HepG2 (cell line): ENCODE measurements at regions not wholly inside any gene's neighbourhood (a gene's known extent, or its start where the extent isn't known, plus 50 kb on each side); places are given as distances from the start of the nearest gene placed in this dataset.

Experiments used
- ATAC-seq: fragments of 200-7000 bp; cut with Tn5 transposase; 3 replicates; pipeline ENCODE4 v1.9.1; 2020; ENCODE audit warnings: mild to moderate bottlenecking, moderate library complexity
- BruUV-seq: library from RNA; stranded (reverse); fragments of 400-500 nt; replicated peaks from 2 replicates; lab custom pipeline; 2021; lab: Mats Ljungman, UMichigan
- CTCF ChIA-PET: fragments of 300-600 bp; formaldehyde crosslinking; extraction: SDS; loops from one replicate; lab custom pipeline; 2021; ENCODE audit warnings: low total read pairs, inconsistent platforms, low intra/inter-chr PET ratio; lab: Yijun Ruan, JAX
- POLR2A ChIA-PET: fragments of 350-600 bp; sonication (Branson Sonifier 250); formaldehyde crosslinking; loops from one replicate; lab custom pipeline; 2020; ENCODE audit warnings: antibody characterized with exemption, inconsistent platforms; lab: Yijun Ruan, JAX
- DNase-seq: peaks from one replicate; pipeline ENCODE4 v3.0.0-alpha.2; 2015; ENCODE audit warnings: low spot score
- FAIRE-seq: peaks from 3 replicates; lab custom pipeline; 2011; peaks lifted over from hg19 to GRCh38; lab: Jason Lieb, UNC
- H2AFZ ChIP-seq: one replicate; pipeline ENCODE4 v1.6.1; 2011; ENCODE audit warnings: low read length, inconsistent platforms
- H3K27ac ChIP-seq: fragments of 300-600 bp; 3 replicates; pipeline ENCODE4 v1.8.0; 2011; ENCODE audit warnings: mixed run types, mild to moderate bottlenecking, mixed read lengths, low read length, inconsistent platforms; ENCODE audit not compliant: insufficient read depth; ENCODE audit errors: extremely low read length
- H3K27me3 ChIP-seq, 2 experiments: fragments of 200-600 bp in 1 of 2; 2 replicates in 1 of 2; 3 replicates in 1 of 2; pipeline versions ENCODE4 v1.6.0 to v1.8.0; 2011; ENCODE audit warnings: low read length in 2 of 2, mild to moderate bottlenecking in 2 of 2, moderate library complexity in 2 of 2, inconsistent platforms in 1 of 2; ENCODE audit not compliant: insufficient read depth in 2 of 2, control insufficient read depth in 1 of 2
- H3K36me3 ChIP-seq, 2 experiments: fragments of 200-600 bp in 1 of 2; replicated peaks in 1 of 2; 2 replicates in 1 of 2; 3 replicates in 1 of 2; pipeline versions ENCODE4 v1.5.1 to v1.8.0; 2011; ENCODE audit warnings: low read length in 2 of 2, inconsistent platforms in 1 of 2; ENCODE audit not compliant: insufficient read depth in 2 of 2, control insufficient read depth in 1 of 2
- H3K4me1 ChIP-seq: 2 replicates; pipeline ENCODE4 v1.5.1; 2012; ENCODE audit warnings: low read length, inconsistent platforms; ENCODE audit not compliant: insufficient read depth
- H3K4me2 ChIP-seq: 2 replicates; pipeline ENCODE4 v1.6.0; 2011; ENCODE audit warnings: low read depth, low read length, inconsistent platforms
- H3K4me3 ChIP-seq, 3 experiments: fragments of 200-600 bp in 1 of 3; sonication (generic), shearing (Covaris generic) in 1 of 3; replicated peaks in 1 of 3; 2 replicates each; pipeline ENCODE4 v1.5.1; 2011 to 2016; ENCODE audit warnings: low read length in 3 of 3, inconsistent platforms in 2 of 3, low read depth in 2 of 3, mild to moderate bottlenecking in 2 of 3, control low read depth in 1 of 3, mixed read lengths in 1 of 3; ENCODE audit not compliant: insufficient read depth in 1 of 3
- H3K79me2 ChIP-seq: one replicate; pipeline ENCODE4 v1.6.1; 2011; ENCODE audit warnings: low read length, inconsistent platforms; ENCODE audit not compliant: insufficient read depth
- H3K9ac ChIP-seq: 2 replicates; pipeline ENCODE4 v1.6.0; 2011; ENCODE audit warnings: mild to moderate bottlenecking, low read depth, low read length, inconsistent platforms; ENCODE audit not compliant: insufficient read depth
- H3K9me3 ChIP-seq: 2 replicates; pipeline ENCODE4 v1.5.1; 2012; ENCODE audit warnings: mild to moderate bottlenecking, low read length
- H4K20me1 ChIP-seq: 2 replicates; pipeline ENCODE4 v1.6.0; 2011; ENCODE audit warnings: inconsistent platforms, mild to moderate bottlenecking, low read length, moderate library complexity; ENCODE audit not compliant: insufficient read depth
- MLLT10 ChIP-seq: sonication (generic); formaldehyde crosslinking; IDR thresholded peaks from 2 replicates; pipeline ENCODE4 v1.4.0; 2020; ENCODE audit warnings: missing genetic modification reagents
- U2AF1 ChIP-seq: fragments of 200-400 bp; formaldehyde crosslinking; optimal IDR thresholded peaks from 2 replicates; pipeline ENCODE3; 2017; ENCODE audit warnings: mild to moderate bottlenecking, low read depth, low read length
- ZKSCAN8 ChIP-seq: IDR thresholded peaks from 2 replicates; pipeline ENCODE4 v1.6.1; 2016; ENCODE audit warnings: borderline replicate concordance, missing genetic modification reagents, missing compliant biosample characterization
- ZNF432 ChIP-seq: sonication (generic); formaldehyde crosslinking; IDR thresholded peaks from 2 replicates; pipeline ENCODE4 v1.5.0; 2020; ENCODE audit warnings: missing genetic modification reagents, mild to moderate bottlenecking, borderline replicate concordance
- ZNF607 ChIP-seq: sonication (generic); formaldehyde crosslinking; IDR thresholded peaks from 2 replicates; pipeline ENCODE4 v1.5.1; 2020; ENCODE audit warnings: missing genetic modification reagents, mild to moderate bottlenecking, borderline replicate concordance
- ZNF737 ChIP-seq: sonication (generic); formaldehyde crosslinking; IDR thresholded peaks from 2 replicates; pipeline ENCODE4 v1.5.0; 2020; ENCODE audit warnings: missing genetic modification reagents, mild to moderate bottlenecking, borderline replicate concordance
- WGBS: methylation state at CpG from one replicate; pipeline ENCODE4 v1.1.6; 2017; ENCODE audit warnings: low lambda C conversion rate; 5-methylcytosine and 5-hydroxymethylcytosine counted together
- in situ Hi-C: cut with HindIII; loops from 2 replicates; pipeline ENCODE4 v1.10.0; 2017; ENCODE audit warnings: low pct_unique_long_range_greater_than_20kb; ENCODE audit not compliant: extremely low pct_ligation_motif_present
- intact Hi-C: fragments of 100-400 bp; cut with micrococcal nuclease; formaldehyde crosslinking; loops from one replicate; pipeline ENCODE4 v1.10.0; 2022; ENCODE audit not compliant: unreplicated experiment
- TF ChIP-seq, protein P1 (sequence below): sonication (generic); formaldehyde crosslinking; IDR thresholded peaks from 2 replicates; pipeline ENCODE4 v1.9.0; 2021; ENCODE audit warnings: missing genetic modification reagents, mild to moderate bottlenecking, borderline replicate concordance
- TF ChIP-seq, protein P2 (sequence below): IDR thresholded peaks from 2 replicates; pipeline ENCODE4 v1.6.1; 2016
- TF ChIP-seq, protein P3 (sequence below): sonication (generic); formaldehyde crosslinking; IDR thresholded peaks from 2 replicates; pipeline ENCODE4 v1.4.0; 2020; ENCODE audit warnings: missing genetic modification reagents
- TF ChIP-seq, protein P4 (sequence below): sonication (generic); formaldehyde crosslinking; IDR thresholded peaks from 2 replicates; pipeline ENCODE4 v1.4.0; 2020; ENCODE audit warnings: missing genetic modification reagents, borderline replicate concordance
- TF ChIP-seq, protein P5 (sequence below): sonication (generic); formaldehyde crosslinking; IDR thresholded peaks from 2 replicates; pipeline ENCODE4 v1.5.1; 2020; ENCODE audit warnings: mild to moderate bottlenecking, missing genetic modification reagents, moderate library complexity
- TF ChIP-seq, protein P6 (sequence below): sonication (generic); formaldehyde crosslinking; IDR thresholded peaks from 2 replicates; pipeline ENCODE4 v1.4.0; 2020; ENCODE audit warnings: missing genetic modification reagents; ENCODE audit errors: not compliant biosample characterization

DNA sequence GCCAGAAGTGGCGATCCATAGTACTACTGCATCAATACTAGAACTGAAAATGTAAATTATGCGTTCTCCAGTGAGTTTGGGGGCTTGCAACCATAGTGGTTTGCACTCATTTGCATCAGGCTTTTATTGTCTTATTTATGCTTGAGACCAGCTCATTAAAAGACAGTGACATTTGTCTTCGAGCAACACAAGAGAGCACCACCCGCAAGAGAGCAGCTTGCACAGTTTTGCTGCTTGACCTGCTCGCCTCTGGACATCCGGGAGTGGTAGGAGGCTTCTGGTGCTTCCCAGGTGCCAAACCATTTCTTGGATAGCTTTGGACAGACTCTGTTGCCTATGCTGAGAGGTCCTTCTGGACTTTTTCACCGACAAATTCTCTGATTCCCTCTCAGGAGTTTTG, 294.6 kb downstream of the MEX3B start (continued):
- TF ChIP-seq, protein P1, sequence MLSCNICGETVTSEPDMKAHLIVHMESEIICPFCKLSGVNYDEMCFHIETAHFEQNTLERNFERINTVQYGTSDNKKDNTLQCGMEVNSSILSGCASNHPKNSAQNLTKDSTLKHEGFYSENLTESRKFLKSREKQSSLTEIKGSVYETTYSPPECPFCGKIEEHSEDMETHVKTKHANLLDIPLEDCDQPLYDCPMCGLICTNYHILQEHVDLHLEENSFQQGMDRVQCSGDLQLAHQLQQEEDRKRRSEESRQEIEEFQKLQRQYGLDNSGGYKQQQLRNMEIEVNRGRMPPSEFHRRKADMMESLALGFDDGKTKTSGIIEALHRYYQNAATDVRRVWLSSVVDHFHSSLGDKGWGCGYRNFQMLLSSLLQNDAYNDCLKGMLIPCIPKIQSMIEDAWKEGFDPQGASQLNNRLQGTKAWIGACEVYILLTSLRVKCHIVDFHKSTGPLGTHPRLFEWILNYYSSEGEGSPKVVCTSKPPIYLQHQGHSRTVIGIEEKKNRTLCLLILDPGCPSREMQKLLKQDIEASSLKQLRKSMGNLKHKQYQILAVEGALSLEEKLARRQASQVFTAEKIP (CRISPR knock-in tag), result no peak
- no peak for TF ChIP-seq ZNF432 (CRISPR knock-in tag)
- TF ChIP-seq U2AF1, result no peak
- TF ChIP-seq, protein P2, sequence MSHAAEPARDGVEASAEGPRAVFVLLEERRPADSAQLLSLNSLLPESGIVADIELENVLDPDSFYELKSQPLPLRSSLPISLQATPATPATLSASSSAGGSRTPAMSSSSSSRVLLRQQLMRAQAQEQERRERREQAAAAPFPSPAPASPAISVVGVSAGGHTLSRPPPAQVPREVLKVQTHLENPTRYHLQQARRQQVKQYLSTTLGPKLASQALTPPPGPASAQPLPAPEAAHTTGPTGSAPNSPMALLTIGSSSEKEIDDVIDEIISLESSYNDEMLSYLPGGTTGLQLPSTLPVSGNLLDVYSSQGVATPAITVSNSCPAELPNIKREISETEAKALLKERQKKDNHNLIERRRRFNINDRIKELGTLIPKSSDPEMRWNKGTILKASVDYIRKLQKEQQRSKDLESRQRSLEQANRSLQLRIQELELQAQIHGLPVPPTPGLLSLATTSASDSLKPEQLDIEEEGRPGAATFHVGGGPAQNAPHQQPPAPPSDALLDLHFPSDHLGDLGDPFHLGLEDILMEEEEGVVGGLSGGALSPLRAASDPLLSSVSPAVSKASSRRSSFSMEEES (CRISPR knock-in tag), result no peak

DNA sequence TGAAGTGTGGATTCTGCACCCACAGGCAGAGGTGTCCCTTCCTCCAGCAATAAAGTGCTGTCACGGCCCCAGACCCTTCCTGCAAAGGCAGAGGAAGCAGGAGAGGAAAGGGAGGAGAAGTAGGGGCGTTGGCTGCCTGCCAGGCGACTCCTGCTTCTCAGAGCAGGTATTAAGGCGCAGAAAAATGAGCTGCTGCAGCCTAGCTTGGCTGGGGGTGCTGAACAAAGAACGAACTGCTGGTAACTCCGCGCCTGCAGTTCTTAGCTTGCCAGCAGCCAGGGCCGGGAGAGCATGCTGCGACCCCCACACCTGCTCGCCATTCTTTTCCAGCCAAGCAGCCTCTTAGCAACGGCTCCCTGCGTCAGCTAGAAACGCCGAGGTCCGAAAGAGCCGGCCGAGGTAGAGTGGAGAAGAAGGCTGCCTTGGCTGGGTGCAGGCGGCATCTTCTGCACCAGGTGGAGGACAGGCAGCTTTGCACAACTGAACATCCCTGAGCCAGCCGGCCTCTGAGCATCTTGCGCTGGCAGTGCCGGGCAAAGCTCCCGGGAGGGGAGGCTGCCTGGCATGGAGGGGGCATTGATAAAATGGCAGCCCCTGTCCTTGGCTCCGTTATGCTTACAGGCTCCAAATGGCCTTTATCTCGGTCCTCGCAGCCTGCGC, 296.0 kb downstream of the MEX3B start:
- CTCF ChIA-PET, result no interaction called here
- H3K4me3 ChIP-seq, result no peak overlapping the region
- no peak for FAIRE-seq
- H3K27me3 ChIP-seq, result peaks cover 0 to 2% of the 10 kb centered on the region in 2 experiments; a peak in 2 of 5 replicates
- H3K9me3 ChIP-seq, result no peaks in the 10 kb centered on the region
- no peak overlapping the region for H3K4me2 ChIP-seq
- H2AFZ ChIP-seq, result no peak overlapping the region
- DNase-seq, result no peak
- H3K9ac ChIP-seq, result no peak overlapping the region
- H3K4me1 ChIP-seq, result no peaks in the 10 kb centered on the region
- H3K27ac ChIP-seq, result no peak overlapping the region
- H3K36me3 ChIP-seq, result no peaks in the 10 kb centered on the region
- no peaks in the 10 kb centered on the region for H4K20me1 ChIP-seq
- POLR2A ChIA-PET, result no interaction called here
- ATAC-seq, result no peak
- in situ Hi-C loops (no loop called here), intact Hi-C loops (no loop called here)
- no TSS peak for BruUV-seq
- no peaks in the 10 kb centered on the region for H3K79me2 ChIP-seq
- WGBS, result 30% methylated on average over 3 of the region's 26 CpGs
- TF ChIP-seq MLLT10 (CRISPR knock-in tag) (no peak), ZNF737 (CRISPR knock-in tag) (no peak), ZNF607 (CRISPR knock-in tag) (no peak), ZKSCAN8 (CRISPR knock-in tag) (no peak)
- TF ChIP-seq, protein P3, sequence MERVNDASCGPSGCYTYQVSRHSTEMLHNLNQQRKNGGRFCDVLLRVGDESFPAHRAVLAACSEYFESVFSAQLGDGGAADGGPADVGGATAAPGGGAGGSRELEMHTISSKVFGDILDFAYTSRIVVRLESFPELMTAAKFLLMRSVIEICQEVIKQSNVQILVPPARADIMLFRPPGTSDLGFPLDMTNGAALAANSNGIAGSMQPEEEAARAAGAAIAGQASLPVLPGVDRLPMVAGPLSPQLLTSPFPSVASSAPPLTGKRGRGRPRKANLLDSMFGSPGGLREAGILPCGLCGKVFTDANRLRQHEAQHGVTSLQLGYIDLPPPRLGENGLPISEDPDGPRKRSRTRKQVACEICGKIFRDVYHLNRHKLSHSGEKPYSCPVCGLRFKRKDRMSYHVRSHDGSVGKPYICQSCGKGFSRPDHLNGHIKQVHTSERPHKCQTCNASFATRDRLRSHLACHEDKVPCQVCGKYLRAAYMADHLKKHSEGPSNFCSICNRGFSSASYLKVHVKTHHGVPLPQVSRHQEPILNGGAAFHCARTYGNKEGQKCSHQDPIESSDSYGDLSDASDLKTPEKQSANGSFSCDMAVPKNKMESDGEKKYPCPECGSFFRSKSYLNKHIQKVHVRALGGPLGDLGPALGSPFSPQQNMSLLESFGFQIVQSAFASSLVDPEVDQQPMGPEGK (CRISPR knock-in tag), result no peak
- TF ChIP-seq, protein P4, sequence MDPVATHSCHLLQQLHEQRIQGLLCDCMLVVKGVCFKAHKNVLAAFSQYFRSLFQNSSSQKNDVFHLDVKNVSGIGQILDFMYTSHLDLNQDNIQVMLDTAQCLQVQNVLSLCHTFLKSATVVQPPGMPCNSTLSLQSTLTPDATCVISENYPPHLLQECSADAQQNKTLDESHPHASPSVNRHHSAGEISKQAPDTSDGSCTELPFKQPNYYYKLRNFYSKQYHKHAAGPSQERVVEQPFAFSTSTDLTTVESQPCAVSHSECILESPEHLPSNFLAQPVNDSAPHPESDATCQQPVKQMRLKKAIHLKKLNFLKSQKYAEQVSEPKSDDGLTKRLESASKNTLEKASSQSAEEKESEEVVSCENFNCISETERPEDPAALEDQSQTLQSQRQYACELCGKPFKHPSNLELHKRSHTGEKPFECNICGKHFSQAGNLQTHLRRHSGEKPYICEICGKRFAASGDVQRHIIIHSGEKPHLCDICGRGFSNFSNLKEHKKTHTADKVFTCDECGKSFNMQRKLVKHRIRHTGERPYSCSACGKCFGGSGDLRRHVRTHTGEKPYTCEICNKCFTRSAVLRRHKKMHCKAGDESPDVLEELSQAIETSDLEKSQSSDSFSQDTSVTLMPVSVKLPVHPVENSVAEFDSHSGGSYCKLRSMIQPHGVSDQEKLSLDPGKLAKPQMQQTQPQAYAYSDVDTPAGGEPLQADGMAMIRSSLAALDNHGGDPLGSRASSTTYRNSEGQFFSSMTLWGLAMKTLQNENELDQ (CRISPR knock-in tag), result no peak
- TF ChIP-seq, protein P5, sequence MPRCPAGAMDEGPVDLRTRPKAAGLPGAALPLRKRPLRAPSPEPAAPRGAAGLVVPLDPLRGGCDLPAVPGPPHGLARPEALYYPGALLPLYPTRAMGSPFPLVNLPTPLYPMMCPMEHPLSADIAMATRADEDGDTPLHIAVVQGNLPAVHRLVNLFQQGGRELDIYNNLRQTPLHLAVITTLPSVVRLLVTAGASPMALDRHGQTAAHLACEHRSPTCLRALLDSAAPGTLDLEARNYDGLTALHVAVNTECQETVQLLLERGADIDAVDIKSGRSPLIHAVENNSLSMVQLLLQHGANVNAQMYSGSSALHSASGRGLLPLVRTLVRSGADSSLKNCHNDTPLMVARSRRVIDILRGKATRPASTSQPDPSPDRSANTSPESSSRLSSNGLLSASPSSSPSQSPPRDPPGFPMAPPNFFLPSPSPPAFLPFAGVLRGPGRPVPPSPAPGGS, result no peak
- TF ChIP-seq, protein P6, sequence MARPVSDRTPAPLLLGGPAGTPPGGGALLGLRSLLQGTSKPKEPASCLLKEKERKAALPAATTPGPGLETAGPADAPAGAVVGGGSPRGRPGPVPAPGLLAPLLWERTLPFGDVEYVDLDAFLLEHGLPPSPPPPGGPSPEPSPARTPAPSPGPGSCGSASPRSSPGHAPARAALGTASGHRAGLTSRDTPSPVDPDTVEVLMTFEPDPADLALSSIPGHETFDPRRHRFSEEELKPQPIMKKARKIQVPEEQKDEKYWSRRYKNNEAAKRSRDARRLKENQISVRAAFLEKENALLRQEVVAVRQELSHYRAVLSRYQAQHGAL (CRISPR knock-in tag), result no peak
